ENCODE measurements at regions not wholly inside any gene's neighbourhood (a gene's known extent, or its start where the extent isn't known, plus 50 kb on each side); places are given as distances from the start of the nearest gene placed in this dataset.

DNA sequence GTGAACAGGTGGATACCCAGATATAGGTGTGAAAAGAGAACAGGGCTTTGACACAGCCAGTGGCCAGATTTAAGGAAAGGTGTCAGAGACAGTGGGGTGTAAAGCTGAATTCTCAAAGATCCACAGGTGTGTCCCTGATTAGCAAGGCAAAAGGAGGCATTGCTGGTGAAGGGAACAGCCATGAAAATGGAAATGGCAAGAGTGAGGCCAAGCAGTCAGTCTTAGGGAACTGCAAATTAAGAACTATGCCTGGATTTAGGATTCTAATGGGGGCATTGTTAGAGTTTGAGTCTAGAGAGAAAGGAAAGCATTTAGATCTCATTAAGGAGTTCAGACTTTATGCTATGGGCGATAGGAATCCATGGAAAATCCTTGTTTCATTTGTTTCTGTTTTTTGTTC lies 789.2 kb downstream of the MAFB start:
- TF ChIP-seq, protein P1, sequence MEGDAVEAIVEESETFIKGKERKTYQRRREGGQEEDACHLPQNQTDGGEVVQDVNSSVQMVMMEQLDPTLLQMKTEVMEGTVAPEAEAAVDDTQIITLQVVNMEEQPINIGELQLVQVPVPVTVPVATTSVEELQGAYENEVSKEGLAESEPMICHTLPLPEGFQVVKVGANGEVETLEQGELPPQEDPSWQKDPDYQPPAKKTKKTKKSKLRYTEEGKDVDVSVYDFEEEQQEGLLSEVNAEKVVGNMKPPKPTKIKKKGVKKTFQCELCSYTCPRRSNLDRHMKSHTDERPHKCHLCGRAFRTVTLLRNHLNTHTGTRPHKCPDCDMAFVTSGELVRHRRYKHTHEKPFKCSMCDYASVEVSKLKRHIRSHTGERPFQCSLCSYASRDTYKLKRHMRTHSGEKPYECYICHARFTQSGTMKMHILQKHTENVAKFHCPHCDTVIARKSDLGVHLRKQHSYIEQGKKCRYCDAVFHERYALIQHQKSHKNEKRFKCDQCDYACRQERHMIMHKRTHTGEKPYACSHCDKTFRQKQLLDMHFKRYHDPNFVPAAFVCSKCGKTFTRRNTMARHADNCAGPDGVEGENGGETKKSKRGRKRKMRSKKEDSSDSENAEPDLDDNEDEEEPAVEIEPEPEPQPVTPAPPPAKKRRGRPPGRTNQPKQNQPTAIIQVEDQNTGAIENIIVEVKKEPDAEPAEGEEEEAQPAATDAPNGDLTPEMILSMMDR (IDR thresholded peaks at IDR 0.05; ENCODE audit: extremely low read depth, low read depth, low read length), result no peak
- Histone ChIP-seq H4K20me1 (ENCODE audit: insufficient read depth, low read length) (no peaks in the 10 kb centered on the region), H3K4me2 (ENCODE audit: insufficient read depth, low read length) (no peak overlapping the region), H3K79me2 (ENCODE audit: insufficient read depth, low read length) (no peaks in the 10 kb centered on the region), H3K27me3 (ENCODE audit: insufficient read depth, low read length) (no peaks in the 10 kb centered on the region), H3K27ac (ENCODE audit: low read depth, low read length) (no peak overlapping the region), H2AFZ (ENCODE audit: low read length) (no peak overlapping the region), H3K9me3 (ENCODE audit: low read depth, low read length) (no peaks in the 10 kb centered on the region), H3K36me3 (ENCODE audit: insufficient read depth, low read length) (no peaks in the 10 kb centered on the region), H3K4me3 (ENCODE audit: insufficient read depth, low read length) (no peak overlapping the region), H3K4me1 (ENCODE audit: insufficient read depth, low read length) (peaks cover 17% of the 10 kb centered on the region)
- DNase-seq (ENCODE audit: insufficient read length, low spot score, missing footprints), result no peak

DNA sequence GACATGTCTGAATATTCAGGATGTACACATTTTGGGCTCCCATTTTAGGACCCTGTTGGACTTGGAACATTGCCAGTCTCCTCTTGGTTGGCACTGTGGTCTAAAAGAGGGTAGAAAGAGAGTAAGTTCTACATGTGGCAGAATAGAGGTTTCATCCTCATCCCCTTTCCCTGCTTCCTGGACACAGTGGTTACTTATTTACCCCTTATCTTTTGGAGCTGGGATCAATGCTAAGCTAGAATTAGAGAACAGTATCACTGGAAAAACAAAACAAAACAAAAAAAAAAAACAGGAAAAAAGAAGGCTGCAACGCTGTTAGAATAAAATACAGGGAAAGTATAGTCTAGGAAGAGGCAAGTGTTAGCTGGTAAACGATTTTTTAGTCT lies 790.6 kb downstream of the MAFB start:
- Histone ChIP-seq H3K79me2 (ENCODE audit: insufficient read depth, low read length) (no peaks in the 10 kb centered on the region), H2AFZ (ENCODE audit: low read length) (no peak overlapping the region), H4K20me1 (ENCODE audit: insufficient read depth, low read length) (no peaks in the 10 kb centered on the region), H3K4me3 (ENCODE audit: insufficient read depth, low read length) (no peak overlapping the region), H3K36me3 (ENCODE audit: insufficient read depth, low read length) (no peaks in the 10 kb centered on the region), H3K4me1 (ENCODE audit: insufficient read depth, low read length) (peaks cover 20% of the 10 kb centered on the region), H3K4me2 (ENCODE audit: insufficient read depth, low read length) (no peak overlapping the region), H3K9me3 (ENCODE audit: low read depth, low read length) (no peaks in the 10 kb centered on the region), H3K27ac (ENCODE audit: low read depth, low read length) (no peak overlapping the region), H3K27me3 (ENCODE audit: insufficient read depth, low read length) (no peaks in the 10 kb centered on the region)
- TF ChIP-seq, protein P1 (IDR thresholded peaks at IDR 0.05; ENCODE audit: extremely low read depth, low read depth, low read length), result no peak
- no peak for DNase-seq (ENCODE audit: insufficient read length, low spot score, missing footprints)

DNA sequence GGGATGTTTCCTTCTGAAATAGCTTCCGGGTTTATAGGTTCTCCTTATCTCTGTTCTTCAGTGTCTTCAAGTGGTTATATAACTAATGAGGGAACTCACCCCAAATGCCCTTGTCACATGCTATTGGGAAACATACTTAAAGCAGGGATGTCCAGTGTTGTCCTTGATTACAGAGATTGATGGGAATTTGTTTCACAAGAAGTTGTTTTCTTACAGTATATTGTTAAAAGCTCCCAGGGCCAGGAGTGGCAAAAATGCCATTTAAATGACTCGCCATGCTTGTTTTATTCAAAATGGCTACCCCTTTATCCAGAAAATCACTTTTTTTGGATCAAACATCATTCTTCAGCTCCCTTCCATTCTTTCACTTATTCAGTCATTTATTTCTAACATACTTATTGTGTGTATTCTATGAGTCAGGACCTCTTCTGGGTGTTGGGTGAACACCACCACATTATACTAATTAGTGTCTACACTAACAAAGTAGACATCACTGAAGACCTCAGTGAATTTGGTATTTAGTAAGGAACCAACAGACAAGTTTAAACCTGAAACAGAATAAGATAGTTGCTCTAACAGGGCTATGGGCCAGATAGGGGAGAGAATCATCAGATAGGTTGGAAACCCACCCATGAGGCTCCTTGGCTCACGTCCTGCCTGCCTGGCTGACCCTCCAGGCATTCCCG lies 791.1 kb downstream of the MAFB start:
- no peaks in the 10 kb centered on the region for H3K79me2 ChIP-seq (ENCODE audit: insufficient read depth, low read length)
- no peaks in the 10 kb centered on the region for H3K27me3 ChIP-seq (ENCODE audit: insufficient read depth, low read length)
- H4K20me1 ChIP-seq (ENCODE audit: insufficient read depth, low read length), result no peaks in the 10 kb centered on the region
- TF ChIP-seq, protein P1 (IDR thresholded peaks at IDR 0.05; ENCODE audit: extremely low read depth, low read depth, low read length), result no peak
- peak overlapping the region; percentile 14 for H3K27ac ChIP-seq (ENCODE audit: low read depth, low read length)
- no peak overlapping the region for H3K4me3 ChIP-seq (ENCODE audit: insufficient read depth, low read length)
- H2AFZ ChIP-seq (ENCODE audit: low read length), result no peak overlapping the region
- no peak for DNase-seq (ENCODE audit: insufficient read length, low spot score, missing footprints)
- no peak overlapping the region for H3K4me2 ChIP-seq (ENCODE audit: insufficient read depth, low read length)
- no peaks in the 10 kb centered on the region for H3K9me3 ChIP-seq (ENCODE audit: low read depth, low read length)
- peaks cover 25% of the 10 kb centered on the region for H3K4me1 ChIP-seq (ENCODE audit: insufficient read depth, low read length)
- H3K36me3 ChIP-seq (ENCODE audit: insufficient read depth, low read length), result no peaks in the 10 kb centered on the region

DNA sequence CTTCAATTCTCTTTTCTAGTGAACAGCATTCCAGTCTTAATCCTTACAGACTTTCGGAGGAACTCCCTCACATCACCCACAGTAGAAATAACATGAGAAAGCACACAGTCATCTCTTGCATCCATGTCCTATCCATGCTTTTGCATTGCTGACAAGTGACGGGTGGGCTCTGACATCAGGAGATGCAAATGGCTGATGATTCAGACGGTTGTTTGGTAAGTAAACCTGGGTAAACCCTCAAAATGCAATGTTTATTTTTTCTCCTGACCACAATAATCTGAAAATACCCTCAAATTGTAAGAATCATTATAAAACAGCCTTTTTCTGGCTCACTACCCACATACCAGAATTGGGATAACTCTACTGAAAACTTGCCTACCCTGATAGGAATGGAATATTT lies 792.0 kb downstream of the MAFB start:
- H3K79me2 ChIP-seq (ENCODE audit: insufficient read depth, low read length), result no peaks in the 10 kb centered on the region
- no peaks in the 10 kb centered on the region for H3K9me3 ChIP-seq (ENCODE audit: low read depth, low read length)
- H3K27ac ChIP-seq (ENCODE audit: low read depth, low read length), result peak overlapping the region; percentile 50
- TF ChIP-seq, protein P1 (IDR thresholded peaks at IDR 0.05; ENCODE audit: extremely low read depth, low read depth, low read length), result no peak
- no peaks in the 10 kb centered on the region for H3K27me3 ChIP-seq (ENCODE audit: insufficient read depth, low read length)
- no peak overlapping the region for H2AFZ ChIP-seq (ENCODE audit: low read length)
- H3K4me2 ChIP-seq (ENCODE audit: insufficient read depth, low read length), result peak overlapping the region; percentile 9
- H3K36me3 ChIP-seq (ENCODE audit: insufficient read depth, low read length), result no peaks in the 10 kb centered on the region
- H3K4me3 ChIP-seq (ENCODE audit: insufficient read depth, low read length), result no peak overlapping the region
- no peaks in the 10 kb centered on the region for H4K20me1 ChIP-seq (ENCODE audit: insufficient read depth, low read length)
- DNase-seq (ENCODE audit: insufficient read length, low spot score, missing footprints), result peak; percentile 77
- H3K4me1 ChIP-seq (ENCODE audit: insufficient read depth, low read length), result peaks cover 30% of the 10 kb centered on the region
